Lower leg skin (tissue), 4 donors: ENCODE measurements at regions not wholly inside any gene's neighbourhood (a gene's known extent, or its start where the extent isn't known, plus 50 kb on each side); places are given as distances from the start of the nearest gene placed in this dataset.

ENCODE experiments used
- DNase-seq, 2 donors: peaks; one replicate each; pipeline ENCODE4 v3.0.0-alpha.2; 2019; ENCODE audit warnings: low spot score in 2 of 2
- H3K4me3 ChIP-seq: fragments of 200-600 bp; sonication (generic); 2 replicates; pipeline ENCODE4 v1.5.1; 2017; ENCODE audit warnings: mild to moderate bottlenecking, low read depth; ENCODE audit not compliant: poor library complexity, severe bottlenecking
- CTCF ChIP-seq, 3 donors: fragments of 450-650 bp; IDR thresholded peaks; one replicate each; pipeline ENCODE4 v1.5.1; 2016; ENCODE audit warnings: antibody characterized with exemption in 3 of 3, mild to moderate bottlenecking in 3 of 3, moderate library complexity in 2 of 3
- POLR2A ChIP-seq, 2 donors: fragments of 450-650 bp; IDR thresholded peaks; one replicate each; pipeline ENCODE4 v1.6.1; 2016 to 2017; ENCODE audit warnings: antibody characterized with exemption in 2 of 2, mild to moderate bottlenecking in 1 of 2, moderate library complexity in 1 of 2
- WGBS, 2 donors: methylation state at CpG; one replicate each; pipeline ENCODE4 v1.1.5; 2018; 5-methylcytosine and 5-hydroxymethylcytosine counted together
- intact Hi-C: fragments of 100-400 bp; cut with DNase I; formaldehyde crosslinking; loops from one replicate; pipeline ENCODE4 v1.15.0; 2023; ENCODE audit warnings: low total_unique reads

- 62 to 71% methylated on average over 2 of the region's 2 CpGs for WGBS, 2 donors
- no peak for TF ChIP-seq POLR2A (IDR thresholded peaks at IDR 0.05)
- no peak for TF ChIP-seq CTCF (IDR thresholded peaks at IDR 0.05)
- intact Hi-C loops, result no loop called here
- no peak overlapping the region for H3K4me3 ChIP-seq
- DNase-seq, result no peak
These were observed 52.4 kb upstream of the ATP8B1 start for GRCh38 chr18:57855551-57855950.

GRCh38 chr18:57854726-57855125, 51.6 kb upstream of the ATP8B1 start:
- intact Hi-C loops, result no loop called here
- TF ChIP-seq POLR2A (IDR thresholded peaks at IDR 0.05) (no peak), CTCF (IDR thresholded peaks at IDR 0.05) (no peak)
- no peak overlapping the region for H3K4me3 ChIP-seq
- WGBS, 2 donors, result 48 to 63% methylated on average over 3 of the region's 3 CpGs
- no peak for DNase-seq

GRCh38 chr18:57853864-57854263, 50.7 kb upstream of the ATP8B1 start:
- TF ChIP-seq POLR2A (IDR thresholded peaks at IDR 0.05) (no peak), CTCF (IDR thresholded peaks at IDR 0.05) (no peak)
- intact Hi-C loops, result no loop called here
- no peak overlapping the region for H3K4me3 ChIP-seq
- DNase-seq, result no peak
- 89 to 93% methylated on average over 2 of the region's 2 CpGs for WGBS, 2 donors

GRCh38 chr18:57853133-57853532, 50.0 kb upstream of the ATP8B1 start:
- 63 to 93% methylated on average over 3 of the region's 3 CpGs for WGBS, 2 donors
- no peak for DNase-seq
- H3K4me3 ChIP-seq, result no peak overlapping the region
- intact Hi-C loops, result no loop called here
- TF ChIP-seq POLR2A (IDR thresholded peaks at IDR 0.05) (no peak), CTCF (IDR thresholded peaks at IDR 0.05) (no peak)
